HG03520 (cell line): ENCODE measurements at regions not wholly inside any gene's neighbourhood (a gene's known extent, or its start where the extent isn't known, plus 50 kb on each side); places are given as distances from the start of the nearest gene placed in this dataset.

ENCODE experiments used
- ATAC-seq: cut with Tn5 transposase; IDR thresholded peaks from one replicate; pipeline ENCODE4 v1.9.1; 2021; ENCODE audit warnings: mild to moderate bottlenecking, moderate library complexity; ENCODE audit not compliant: unreplicated experiment

- ATAC-seq, result no peak
Observed at GRCh38 chr4:110675426-110675825, 52.5 kb upstream of the PITX2 start.

- no peak for ATAC-seq
Observed at GRCh38 chr4:110676241-110676640, 53.4 kb upstream of the PITX2 start.

- ATAC-seq, result no peak
Observed at GRCh38 chr4:110678517-110679227, 55.8 kb upstream of the PITX2 start.

- ATAC-seq, result no peak
Observed at GRCh38 chr4:110680265-110680664, 57.4 kb upstream of the PITX2 start.

GRCh38 chr4:110681381-110681780 is 58.5 kb upstream of the PITX2 start:
- ATAC-seq, result no peak

GRCh38 chr4:110682311-110682710 is 59.4 kb upstream of the PITX2 start:
- no peak for ATAC-seq

GRCh38 chr4:110683601-110684000 is 60.7 kb upstream of the PITX2 start:
- ATAC-seq, result no peak

GRCh38 chr4:110702326-110702725 is 79.4 kb upstream of the PITX2 start:
- ATAC-seq, result no peak

- peak; percentile 57 for ATAC-seq
Observed at GRCh38 chr4:110704748-110705439, 82.0 kb upstream of the PITX2 start.

GRCh38 chr4:110705440-110705782 is 82.5 kb upstream of the PITX2 start:
- peak; percentile 21 for ATAC-seq

- ATAC-seq, result no peak
Observed at GRCh38 chr4:110710070-110710469, 87.2 kb upstream of the PITX2 start.

- ATAC-seq, result no peak
Observed at GRCh38 chr4:110712486-110712885, 89.6 kb upstream of the PITX2 start.

GRCh38 chr4:110730318-110730717 is 107.4 kb upstream of the PITX2 start:
- no peak for ATAC-seq

- ATAC-seq, result no peak
Observed at GRCh38 chr4:110733901-110734300, 111.0 kb upstream of the PITX2 start.

GRCh38 chr4:110735686-110736085 is 112.8 kb upstream of the PITX2 start:
- ATAC-seq, result no peak

- ATAC-seq, result no peak
Observed at GRCh38 chr4:110737931-110738330, 115.1 kb upstream of the PITX2 start.

- no peak for ATAC-seq
Observed at GRCh38 chr4:110742143-110742542, 119.3 kb upstream of the PITX2 start.

GRCh38 chr4:110748071-110748470 is 125.2 kb upstream of the PITX2 start:
- no peak for ATAC-seq

- ATAC-seq, result no peak
Observed at GRCh38 chr4:110751183-110751582, 128.3 kb upstream of the PITX2 start.

- no peak for ATAC-seq
Observed at GRCh38 chr4:110751986-110752385, 129.1 kb upstream of the PITX2 start.

- no peak for ATAC-seq
Observed at GRCh38 chr4:110753466-110753865, 130.6 kb upstream of the PITX2 start.

GRCh38 chr4:110754716-110755115 is 131.8 kb upstream of the PITX2 start:
- ATAC-seq, result no peak

GRCh38 chr4:110769578-110769977 is 146.7 kb upstream of the PITX2 start:
- ATAC-seq, result no peak
